NT2/D1 (cell line): ENCODE measurements at regions not wholly inside any gene's neighbourhood (a gene's known extent, or its start where the extent isn't known, plus 50 kb on each side); places are given as distances from the start of the nearest gene placed in this dataset.

Experiments
- SUZ12 ChIP-seq: IDR thresholded peaks from 2 replicates; pipeline ENCODE4 v1.6.1; 2011; ENCODE audit not compliant: insufficient read length, insufficient read depth; ENCODE audit errors: extremely low read depth
- YY1 ChIP-seq: IDR thresholded peaks from 2 replicates; pipeline ENCODE4 v1.6.1; 2011; ENCODE audit not compliant: insufficient read length, insufficient read depth

- TF ChIP-seq SUZ12 (no peak), YY1 (no peak)
These were observed 201.7 kb upstream of the LINGO1 start for GRCh38 chr15:77834276-77834990.
